ENCODE measurements at regions not wholly inside any gene's neighbourhood (a gene's known extent, or its start where the extent isn't known, plus 50 kb on each side); places are given as distances from the start of the nearest gene placed in this dataset.
"Not testable (repeated sequence)": the region's sequence is repeated elsewhere in the genome, so short reads cannot be mapped to it uniquely, and the experiment has no call there.

- no peak for DNase-seq
Measured at GRCh38 chr1:119191325-119191724, 50.9 kb upstream of the WARS2 start.

- DNase-seq = no peak
Measured at GRCh38 chr1:119204197-119204960, 63.9 kb upstream of the WARS2 start.

- no peak for DNase-seq
Measured at GRCh38 chr1:119204961-119205357, 64.5 kb upstream of the WARS2 start.

GRCh38 chr1:119209061-119209460 lies 68.6 kb upstream of the WARS2 start:
- DNase-seq = no peak

- peak; percentile 48 for DNase-seq
Measured at GRCh38 chr1:119209596-119210295, 69.3 kb upstream of the WARS2 start.

GRCh38 chr1:119210296-119210649 lies 69.8 kb upstream of the WARS2 start:
- no peak for DNase-seq

- not testable (repeated sequence) for DNase-seq
Measured at GRCh38 chr1:119213213-119213612, 72.8 kb upstream of the WARS2 start.

GRCh38 chr1:119214961-119215360 lies 74.5 kb upstream of the WARS2 start:
- DNase-seq = not testable (repeated sequence)

GRCh38 chr1:119217309-119217828 lies 76.9 kb upstream of the WARS2 start:
- no peak for DNase-seq

- no peak for DNase-seq
Measured at GRCh38 chr1:119219711-119220110, 79.3 kb upstream of the WARS2 start.

- DNase-seq = no peak
Measured at GRCh38 chr1:119220991-119221390, 80.5 kb upstream of the WARS2 start.

GRCh38 chr1:119222271-119222670 lies 81.8 kb upstream of the WARS2 start:
- DNase-seq = no peak

- peak; percentile 81 for DNase-seq
Measured at GRCh38 chr1:119225265-119225664, 84.8 kb upstream of the WARS2 start.

GRCh38 chr1:119225831-119226230 lies 85.4 kb upstream of the WARS2 start:
- DNase-seq = peak; percentile 59

GRCh38 chr1:119226321-119226720 lies 85.9 kb upstream of the WARS2 start:
- peak; percentile 89 for DNase-seq

- no peak for DNase-seq
Measured at GRCh38 chr1:119226913-119227312, 86.5 kb upstream of the WARS2 start.

GRCh38 chr1:119227456-119227855 lies 87.0 kb upstream of the WARS2 start:
- DNase-seq = peak; percentile 68

GRCh38 chr1:119228335-119229080 lies 88.1 kb upstream of the WARS2 start:
- DNase-seq = no peak

- DNase-seq = no peak
Measured at GRCh38 chr1:119235120-119235519, 94.7 kb upstream of the WARS2 start.

- peak; percentile 40 for DNase-seq
Measured at GRCh38 chr1:119245881-119246280, 105.4 kb upstream of the WARS2 start.

GRCh38 chr1:119249283-119249682 lies 108.8 kb upstream of the WARS2 start:
- no peak for DNase-seq

GRCh38 chr1:119250299-119250698 lies 109.8 kb upstream of the WARS2 start:
- DNase-seq = no peak

- DNase-seq = no peak
Measured at GRCh38 chr1:119251751-119252150, 111.3 kb upstream of the WARS2 start.
